ENCODE measurements at regions not wholly inside any gene's neighbourhood (a gene's known extent, or its start where the extent isn't known, plus 50 kb on each side); places are given as distances from the start of the nearest gene placed in this dataset.

DNA sequence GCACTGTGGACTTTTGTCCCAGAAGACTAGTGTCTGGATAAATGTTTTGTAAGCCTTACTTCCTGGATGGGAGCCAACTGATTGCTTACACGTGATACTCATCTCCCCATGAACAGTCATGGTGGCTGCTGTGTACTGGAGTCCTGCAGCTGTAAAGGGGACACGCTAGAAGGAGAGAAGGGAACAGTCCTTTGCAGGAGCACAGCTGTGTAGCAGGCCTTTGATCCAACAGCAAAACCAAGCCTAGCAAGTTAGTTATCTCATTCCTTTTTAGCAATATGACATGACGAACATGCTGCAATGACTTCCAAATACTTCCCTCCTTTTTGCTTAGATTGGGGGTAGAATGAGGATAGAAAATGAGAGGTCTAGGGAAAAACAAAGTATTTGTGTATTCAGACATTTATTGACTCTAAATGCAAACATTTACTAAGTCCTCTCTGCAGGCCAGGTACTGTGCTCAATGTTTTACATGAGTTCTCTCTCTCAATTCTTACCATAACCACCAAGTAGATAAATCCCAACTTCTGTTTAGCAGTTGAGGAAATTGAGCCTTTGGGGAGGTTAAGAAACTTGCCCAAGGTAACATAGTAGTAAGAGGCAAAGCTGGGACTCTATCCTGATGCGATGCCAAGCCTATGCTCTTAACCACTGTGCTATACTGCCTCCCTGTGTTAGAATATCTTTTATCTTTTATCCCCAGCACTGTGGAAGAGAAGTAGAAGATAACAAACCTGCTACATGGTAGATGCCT is 55.4 kb upstream of the CD28 start:
- TF ChIP-seq FOXK2 (IDR thresholded peaks at IDR 0.05) (no peak), HDGF (IDR thresholded peaks at IDR 0.05; ENCODE audit: borderline replicate concordance) (no peak), LEF1 (IDR thresholded peaks at IDR 0.05; ENCODE audit: borderline replicate concordance) (no peak), ZNF384 (IDR thresholded peaks at IDR 0.05) (no peak), ARNT (IDR thresholded peaks at IDR 0.05) (no peak)
- ChIA-PET POLR2A (no interaction called here), CTCF (no interaction called here)
- peak; percentile 17 for DNase-seq (ENCODE audit: extremely low spot score)

DNA sequence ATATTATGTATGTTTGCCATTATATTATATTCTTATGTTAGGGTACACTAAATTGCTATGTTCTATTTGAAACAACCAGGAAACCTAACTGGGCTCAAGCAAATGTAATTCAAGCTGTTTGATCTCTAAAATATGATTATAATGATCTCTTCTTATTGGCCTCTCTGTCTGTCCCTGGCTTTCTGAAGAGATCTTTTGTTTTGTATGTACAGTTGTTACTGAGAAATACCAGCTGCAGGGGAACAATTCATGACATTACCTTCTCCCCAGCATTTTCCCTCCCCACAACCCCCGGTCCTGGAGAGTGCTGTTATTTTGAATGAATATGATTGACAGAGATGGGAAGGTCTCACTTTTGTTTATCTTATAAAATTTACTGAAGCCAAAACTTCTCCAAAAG is 54.8 kb upstream of the CD28 start:
- TF ChIP-seq ARNT (IDR thresholded peaks at IDR 0.05) (no peak), BHLHE40 (IDR thresholded peaks at IDR 0.05; ENCODE audit: borderline replicate concordance) (no peak), FOXA1 (IDR thresholded peaks at IDR 0.05) (no peak), ELF4 (IDR thresholded peaks at IDR 0.05) (no peak), HDGF (IDR thresholded peaks at IDR 0.05; ENCODE audit: borderline replicate concordance) (no peak), L3MBTL2 (conservative IDR thresholded peaks at IDR 0.05) (no peak), TARDBP (IDR thresholded peaks at IDR 0.05) (no peak), SUZ12 (IDR thresholded peaks at IDR 0.05) (no peak), FOXK2 (IDR thresholded peaks at IDR 0.05) (no peak), SP1 (IDR thresholded peaks at IDR 0.05) (no peak), CTBP1 (IDR thresholded peaks at IDR 0.05; ENCODE audit: borderline replicate concordance) (no peak), ZNF384 (IDR thresholded peaks at IDR 0.05) (no peak), FOXM1 (IDR thresholded peaks at IDR 0.05; ENCODE audit: borderline replicate concordance) (no peak), LEF1 (IDR thresholded peaks at IDR 0.05; ENCODE audit: borderline replicate concordance) (no peak), NFRKB (IDR thresholded peaks at IDR 0.05) (no peak)
- TF ChIP-seq, protein P1, sequence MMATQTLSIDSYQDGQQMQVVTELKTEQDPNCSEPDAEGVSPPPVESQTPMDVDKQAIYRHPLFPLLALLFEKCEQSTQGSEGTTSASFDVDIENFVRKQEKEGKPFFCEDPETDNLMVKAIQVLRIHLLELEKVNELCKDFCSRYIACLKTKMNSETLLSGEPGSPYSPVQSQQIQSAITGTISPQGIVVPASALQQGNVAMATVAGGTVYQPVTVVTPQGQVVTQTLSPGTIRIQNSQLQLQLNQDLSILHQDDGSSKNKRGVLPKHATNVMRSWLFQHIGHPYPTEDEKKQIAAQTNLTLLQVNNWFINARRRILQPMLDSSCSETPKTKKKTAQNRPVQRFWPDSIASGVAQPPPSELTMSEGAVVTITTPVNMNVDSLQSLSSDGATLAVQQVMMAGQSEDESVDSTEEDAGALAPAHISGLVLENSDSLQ (IDR thresholded peaks at IDR 0.05), result no peak
- ChIA-PET CTCF (no interaction called here), POLR2A (no interaction called here)
- no peak for DNase-seq (ENCODE audit: extremely low spot score)

DNA sequence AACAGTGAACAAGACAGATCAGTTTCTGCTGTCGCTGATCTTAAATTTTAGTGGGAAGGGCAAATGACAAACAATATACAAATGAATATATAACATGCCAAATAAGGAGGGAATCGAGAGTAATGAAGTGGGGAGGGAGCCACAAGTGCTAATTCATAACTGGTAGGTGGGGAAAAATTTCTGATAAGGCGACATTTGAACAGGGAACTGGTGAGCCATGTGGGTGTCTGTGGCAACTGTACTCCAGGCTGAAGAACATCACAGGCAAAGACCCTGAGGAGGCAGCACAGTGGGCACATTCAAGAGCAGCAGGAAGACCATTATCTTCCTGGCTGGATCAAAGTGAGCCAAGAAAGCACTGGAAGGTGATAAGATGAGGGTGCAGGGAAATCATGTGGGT is 51.6 kb upstream of the CD28 start:
- TF ChIP-seq TARDBP (IDR thresholded peaks at IDR 0.05), result no peak
- TF ChIP-seq, protein P1 (IDR thresholded peaks at IDR 0.05), result no peak
- no peak for TF ChIP-seq LEF1 (IDR thresholded peaks at IDR 0.05; ENCODE audit: borderline replicate concordance)
- TF ChIP-seq ELF4 (IDR thresholded peaks at IDR 0.05), result no peak
- TF ChIP-seq L3MBTL2 (conservative IDR thresholded peaks at IDR 0.05), result no peak
- no peak for TF ChIP-seq FOXA1 (IDR thresholded peaks at IDR 0.05)
- TF ChIP-seq FOXK2 (IDR thresholded peaks at IDR 0.05), result no peak
- no peak for TF ChIP-seq FOXM1 (IDR thresholded peaks at IDR 0.05; ENCODE audit: borderline replicate concordance)
- TF ChIP-seq ARNT (IDR thresholded peaks at IDR 0.05), result no peak
- no peak for TF ChIP-seq CTBP1 (IDR thresholded peaks at IDR 0.05; ENCODE audit: borderline replicate concordance)
- no peak for TF ChIP-seq SUZ12 (IDR thresholded peaks at IDR 0.05)
- no peak for TF ChIP-seq HDGF (IDR thresholded peaks at IDR 0.05; ENCODE audit: borderline replicate concordance)
- TF ChIP-seq ZNF384 (IDR thresholded peaks at IDR 0.05), result no peak
- no peak for TF ChIP-seq SP1 (IDR thresholded peaks at IDR 0.05)
- TF ChIP-seq NFRKB (IDR thresholded peaks at IDR 0.05), result no peak
- no peak for TF ChIP-seq BHLHE40 (IDR thresholded peaks at IDR 0.05; ENCODE audit: borderline replicate concordance)
- POLR2A ChIA-PET, result no interaction called here
- CTCF ChIA-PET, result no interaction called here
- no peak for DNase-seq (ENCODE audit: extremely low spot score)

DNA sequence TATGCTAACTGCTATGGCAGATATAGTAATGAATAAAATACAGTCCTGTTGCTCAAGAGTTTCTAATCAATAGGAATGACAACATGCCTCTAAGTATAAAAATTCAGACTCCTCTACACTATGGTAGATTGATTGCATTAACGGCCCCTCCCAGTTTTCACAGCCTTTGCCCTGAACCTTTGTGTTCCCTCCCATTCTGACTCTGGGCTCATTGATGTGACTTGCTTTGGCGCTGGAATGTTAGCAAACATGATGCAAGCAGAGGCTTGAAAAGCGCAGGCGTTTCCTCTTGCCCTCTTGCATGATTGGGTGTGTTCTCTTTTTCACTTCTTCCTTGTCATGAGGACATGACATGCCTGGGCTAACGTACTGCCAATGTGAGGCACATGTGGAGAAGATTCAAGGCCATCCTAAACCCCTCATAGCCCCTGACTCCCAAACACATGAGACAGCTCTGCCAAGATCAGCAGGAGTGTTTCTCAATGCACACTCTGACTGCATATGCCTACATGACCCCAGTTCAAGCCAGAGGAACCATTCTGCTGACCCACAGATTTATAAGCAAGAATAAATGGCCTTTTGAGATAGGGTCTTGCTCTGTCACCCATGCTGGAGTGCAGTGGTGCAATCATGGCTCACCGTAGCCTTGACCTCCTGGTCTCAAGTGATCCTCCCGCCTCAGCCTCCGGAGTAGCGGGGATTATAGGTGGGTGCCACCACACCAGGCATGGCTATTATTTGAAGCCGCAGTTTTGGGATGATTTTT is 49.7 kb upstream of the CD28 start:
- ChIA-PET CTCF (no interaction called here), POLR2A (no interaction called here)
- TF ChIP-seq LEF1 (IDR thresholded peaks at IDR 0.05; ENCODE audit: borderline replicate concordance) (no peak), FOXA1 (IDR thresholded peaks at IDR 0.05) (no peak), BHLHE40 (IDR thresholded peaks at IDR 0.05; ENCODE audit: borderline replicate concordance) (no peak), SUZ12 (IDR thresholded peaks at IDR 0.05) (no peak), FOXK2 (IDR thresholded peaks at IDR 0.05) (no peak), TARDBP (IDR thresholded peaks at IDR 0.05) (no peak), ELF4 (IDR thresholded peaks at IDR 0.05) (no peak), NFRKB (IDR thresholded peaks at IDR 0.05) (no peak), CTBP1 (IDR thresholded peaks at IDR 0.05; ENCODE audit: borderline replicate concordance) (no peak), HDGF (IDR thresholded peaks at IDR 0.05; ENCODE audit: borderline replicate concordance) (no peak), SP1 (IDR thresholded peaks at IDR 0.05) (no peak), FOXM1 (IDR thresholded peaks at IDR 0.05; ENCODE audit: borderline replicate concordance) (no peak), ARNT (IDR thresholded peaks at IDR 0.05) (no peak), L3MBTL2 (conservative IDR thresholded peaks at IDR 0.05) (no peak), ZNF384 (IDR thresholded peaks at IDR 0.05) (no peak)
- TF ChIP-seq, protein P1 (IDR thresholded peaks at IDR 0.05), result no peak
- no peak for DNase-seq (ENCODE audit: extremely low spot score)
